ENCODE measurements at regions not wholly inside any gene's neighbourhood (a gene's known extent, or its start where the extent isn't known, plus 50 kb on each side); places are given as distances from the start of the nearest gene placed in this dataset.

DNA sequence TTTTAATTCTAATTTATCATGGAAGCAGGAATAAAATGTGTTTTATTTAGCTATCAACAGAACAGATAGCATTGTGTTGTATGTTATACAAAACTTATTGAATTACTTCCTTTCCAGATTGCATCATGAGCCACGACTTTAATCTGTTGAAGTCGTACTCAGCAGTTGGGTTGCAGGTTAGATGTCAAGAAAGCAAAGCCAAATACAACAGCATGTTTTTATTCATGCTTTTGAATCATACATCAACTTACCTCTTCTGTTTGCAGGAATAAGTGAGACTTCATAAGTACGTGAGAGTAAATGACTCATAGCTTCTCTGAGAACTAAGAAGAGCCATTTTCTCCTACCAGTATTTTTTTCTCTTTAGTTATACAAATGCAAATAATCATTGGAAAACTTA lies 110.8 kb upstream of the ADGRL4 start:
- Histone ChIP-seq H3K27ac (ENCODE audit: low read length, poor library complexity, severe bottlenecking) (no peak overlapping the region), H3K9ac (ENCODE audit: low read length) (no peak overlapping the region), H3K18ac (ENCODE audit: low read depth in 1 of 2, low read length in 2 of 2) (no peak overlapping the region), H3K36me3 (ENCODE audit: control insufficient read depth in 1 of 2, insufficient read depth in 2 of 2, low read depth in 1 of 2, low read length in 2 of 2) (no peaks in the 10 kb centered on the region), H3K79me1 (replicated peaks; ENCODE audit: low read length, poor library complexity, severe bottlenecking) (no peaks in the 10 kb centered on the region), H3K4me1 (ENCODE audit: control insufficient read depth, insufficient read depth, low read depth, low read length) (no peaks in the 10 kb centered on the region), H2BK15ac (ENCODE audit: low read depth, poor library complexity, severe bottlenecking) (no peak overlapping the region), H4K91ac (ENCODE audit: low read length) (no peak overlapping the region), H3K23ac (ENCODE audit: low read length in 2 of 2) (no peak overlapping the region), H3K27me3 (ENCODE audit: control insufficient read depth in 1 of 2, insufficient read depth in 1 of 2, low read length in 2 of 2) (no peaks in the 10 kb centered on the region), H3K9me3 (ENCODE audit: control insufficient read depth, low read length) (no peaks in the 10 kb centered on the region), H2BK12ac (ENCODE audit: low read length in 2 of 2) (no peak overlapping the region), H2BK5ac (ENCODE audit: low read depth, low read length, poor library complexity, severe bottlenecking) (no peak overlapping the region), H2BK120ac (ENCODE audit: low read depth, low read length) (no peak overlapping the region), H2AFZ (ENCODE audit: low read depth, low read length) (no peak overlapping the region), H2AK5ac (ENCODE audit: low read length, severe bottlenecking) (no peak overlapping the region), H3K4ac (ENCODE audit: low read depth in 1 of 2, low read length in 2 of 2) (no peak overlapping the region), H3K14ac (ENCODE audit: low read length in 2 of 2) (no peak overlapping the region), H3K4me2 (ENCODE audit: low read length, poor library complexity, severe bottlenecking) (no peak overlapping the region), H4K8ac (ENCODE audit: low read length) (no peak overlapping the region), H3K4me3 (ENCODE audit: insufficient read depth in 1 of 2, low read depth in 1 of 2, low read length in 2 of 2) (no peak overlapping the region)
- WGBS: no CpG with 5 or more reads among the region's 3 CpGs
- DNase-seq: no peak

- Histone ChIP-seq H2AK5ac (ENCODE audit: low read length, severe bottlenecking) (no peak overlapping the region), H3K4ac (ENCODE audit: low read depth in 1 of 2, low read length in 2 of 2) (no peak overlapping the region), H2BK5ac (ENCODE audit: low read depth, low read length, poor library complexity, severe bottlenecking) (no peak overlapping the region), H3K9ac (ENCODE audit: low read length) (no peak overlapping the region), H3K4me1 (ENCODE audit: control insufficient read depth, insufficient read depth, low read depth, low read length) (no peaks in the 10 kb centered on the region), H3K18ac (ENCODE audit: low read depth in 1 of 2, low read length in 2 of 2) (no peak overlapping the region), H2BK12ac (ENCODE audit: low read length in 2 of 2) (no peak overlapping the region), H3K4me3 (ENCODE audit: insufficient read depth in 1 of 2, low read depth in 1 of 2, low read length in 2 of 2) (no peak overlapping the region), H3K36me3 (ENCODE audit: control insufficient read depth in 1 of 2, insufficient read depth in 2 of 2, low read depth in 1 of 2, low read length in 2 of 2) (no peaks in the 10 kb centered on the region), H3K14ac (ENCODE audit: low read length in 2 of 2) (no peak overlapping the region), H2BK15ac (ENCODE audit: low read depth, poor library complexity, severe bottlenecking) (no peak overlapping the region), H4K8ac (ENCODE audit: low read length) (no peak overlapping the region), H3K79me1 (replicated peaks; ENCODE audit: low read length, poor library complexity, severe bottlenecking) (no peaks in the 10 kb centered on the region), H3K9me3 (ENCODE audit: control insufficient read depth, low read length) (no peaks in the 10 kb centered on the region), H3K27me3 (ENCODE audit: control insufficient read depth in 1 of 2, insufficient read depth in 1 of 2, low read length in 2 of 2) (no peaks in the 10 kb centered on the region), H3K4me2 (ENCODE audit: low read length, poor library complexity, severe bottlenecking) (no peak overlapping the region), H3K27ac (ENCODE audit: low read length, poor library complexity, severe bottlenecking) (no peak overlapping the region), H3K23ac (ENCODE audit: low read length in 2 of 2) (no peak overlapping the region), H2BK120ac (ENCODE audit: low read depth, low read length) (no peak overlapping the region), H2AFZ (ENCODE audit: low read depth, low read length) (no peak overlapping the region), H4K91ac (ENCODE audit: low read length) (no peak overlapping the region)
- no peak for DNase-seq
- 58% methylated on average over 4 of the region's 5 CpGs for WGBS
These were observed 107.3 kb upstream of the ADGRL4 start for GRCh38 chr1:79113836-79114235.

DNA sequence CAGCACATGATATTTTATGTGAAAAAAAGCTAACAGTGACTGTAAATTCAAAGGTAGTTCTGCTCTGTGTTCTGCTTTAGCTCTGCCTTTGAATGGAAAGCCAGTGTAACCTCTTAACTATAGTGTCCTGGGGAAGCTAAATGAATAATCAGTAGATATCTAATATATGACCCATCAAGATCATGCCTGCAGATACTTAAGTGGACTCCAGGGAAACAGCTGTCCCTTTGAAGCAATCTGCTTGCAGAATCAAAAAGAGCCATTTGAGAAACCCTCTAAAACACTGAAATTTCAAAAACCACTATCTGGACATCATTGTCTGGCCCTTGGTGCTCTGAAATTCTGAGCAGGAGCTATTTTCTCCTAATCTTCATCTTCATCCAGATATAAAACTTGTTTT lies 104.2 kb upstream of the ADGRL4 start:
- H3K27me3 ChIP-seq (ENCODE audit: control insufficient read depth in 1 of 2, insufficient read depth in 1 of 2, low read length in 2 of 2): no peaks in the 10 kb centered on the region
- no peak overlapping the region for H3K4me2 ChIP-seq (ENCODE audit: low read length, poor library complexity, severe bottlenecking)
- H3K18ac ChIP-seq (ENCODE audit: low read depth in 1 of 2, low read length in 2 of 2): no peak overlapping the region
- no peak overlapping the region for H2AK5ac ChIP-seq (ENCODE audit: low read length, severe bottlenecking)
- H2AFZ ChIP-seq (ENCODE audit: low read depth, low read length): no peak overlapping the region
- no peak overlapping the region for H3K14ac ChIP-seq (ENCODE audit: low read length in 2 of 2)
- no peak overlapping the region for H2BK5ac ChIP-seq (ENCODE audit: low read depth, low read length, poor library complexity, severe bottlenecking)
- no peak overlapping the region for H4K8ac ChIP-seq (ENCODE audit: low read length)
- no peak overlapping the region for H3K27ac ChIP-seq (ENCODE audit: low read length, poor library complexity, severe bottlenecking)
- H3K4me1 ChIP-seq (ENCODE audit: control insufficient read depth, insufficient read depth, low read depth, low read length): no peaks in the 10 kb centered on the region
- no peaks in the 10 kb centered on the region for H3K79me1 ChIP-seq (replicated peaks; ENCODE audit: low read length, poor library complexity, severe bottlenecking)
- H2BK15ac ChIP-seq (ENCODE audit: low read depth, poor library complexity, severe bottlenecking): no peak overlapping the region
- H3K9me3 ChIP-seq (ENCODE audit: control insufficient read depth, low read length): no peaks in the 10 kb centered on the region
- no peak overlapping the region for H4K91ac ChIP-seq (ENCODE audit: low read length)
- no peak for DNase-seq
- H3K36me3 ChIP-seq (ENCODE audit: control insufficient read depth in 1 of 2, insufficient read depth in 2 of 2, low read depth in 1 of 2, low read length in 2 of 2): no peaks in the 10 kb centered on the region
- H3K4me3 ChIP-seq (ENCODE audit: insufficient read depth in 1 of 2, low read depth in 1 of 2, low read length in 2 of 2): no peak overlapping the region
- H3K4ac ChIP-seq (ENCODE audit: low read depth in 1 of 2, low read length in 2 of 2): no peak overlapping the region
- no peak overlapping the region for H2BK12ac ChIP-seq (ENCODE audit: low read length in 2 of 2)
- H2BK120ac ChIP-seq (ENCODE audit: low read depth, low read length): no peak overlapping the region
- H3K23ac ChIP-seq (ENCODE audit: low read length in 2 of 2): no peak overlapping the region
- no peak overlapping the region for H3K9ac ChIP-seq (ENCODE audit: low read length)

DNA sequence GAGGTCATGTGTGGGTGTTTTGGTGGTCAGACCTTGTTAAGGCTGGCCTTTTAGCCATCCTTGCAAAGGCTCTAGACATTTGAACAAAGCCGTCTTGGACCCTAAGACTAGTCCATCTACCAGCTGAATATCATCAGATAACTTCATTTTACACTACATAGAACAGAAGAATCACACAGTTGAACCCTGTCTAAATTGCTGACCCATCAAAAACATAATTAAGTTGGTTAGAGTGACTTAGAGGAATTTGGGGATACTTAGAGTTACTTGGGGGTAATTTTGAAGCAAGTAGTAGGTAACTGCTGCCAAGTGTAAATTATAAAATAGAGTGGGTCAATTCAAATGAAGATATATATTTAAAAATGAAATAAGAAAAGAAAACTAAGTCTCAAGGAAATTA lies 102.9 kb upstream of the ADGRL4 start:
- Histone ChIP-seq H4K8ac (ENCODE audit: low read length) (no peak overlapping the region), H3K18ac (ENCODE audit: low read depth in 1 of 2, low read length in 2 of 2) (no peak overlapping the region), H3K9ac (ENCODE audit: low read length) (no peak overlapping the region), H3K9me3 (ENCODE audit: control insufficient read depth, low read length) (no peaks in the 10 kb centered on the region), H3K23ac (ENCODE audit: low read length in 2 of 2) (no peak overlapping the region), H3K79me1 (replicated peaks; ENCODE audit: low read length, poor library complexity, severe bottlenecking) (no peaks in the 10 kb centered on the region), H3K36me3 (ENCODE audit: control insufficient read depth in 1 of 2, insufficient read depth in 2 of 2, low read depth in 1 of 2, low read length in 2 of 2) (no peaks in the 10 kb centered on the region), H3K27me3 (ENCODE audit: control insufficient read depth in 1 of 2, insufficient read depth in 1 of 2, low read length in 2 of 2) (no peaks in the 10 kb centered on the region), H2BK5ac (ENCODE audit: low read depth, low read length, poor library complexity, severe bottlenecking) (no peak overlapping the region), H2BK12ac (ENCODE audit: low read length in 2 of 2) (no peak overlapping the region), H4K91ac (ENCODE audit: low read length) (no peak overlapping the region), H2BK120ac (ENCODE audit: low read depth, low read length) (no peak overlapping the region), H3K14ac (ENCODE audit: low read length in 2 of 2) (no peak overlapping the region), H3K4ac (ENCODE audit: low read depth in 1 of 2, low read length in 2 of 2) (no peak overlapping the region), H3K27ac (ENCODE audit: low read length, poor library complexity, severe bottlenecking) (no peak overlapping the region), H3K4me1 (ENCODE audit: control insufficient read depth, insufficient read depth, low read depth, low read length) (no peaks in the 10 kb centered on the region), H2AFZ (ENCODE audit: low read depth, low read length) (no peak overlapping the region), H2BK15ac (ENCODE audit: low read depth, poor library complexity, severe bottlenecking) (no peak overlapping the region), H2AK5ac (ENCODE audit: low read length, severe bottlenecking) (no peak overlapping the region), H3K4me3 (ENCODE audit: insufficient read depth in 1 of 2, low read depth in 1 of 2, low read length in 2 of 2) (no peak overlapping the region), H3K4me2 (ENCODE audit: low read length, poor library complexity, severe bottlenecking) (no peak overlapping the region)
- no peak for DNase-seq
- 100% methylated on average over 1 of the region's 1 CpG for WGBS

All from mesenchymal stem cell (in vitro differentiated cells and primary cell).